ENCODE measurements at regions not wholly inside any gene's neighbourhood (a gene's known extent, or its start where the extent isn't known, plus 50 kb on each side); places are given as distances from the start of the nearest gene placed in this dataset.

DNA sequence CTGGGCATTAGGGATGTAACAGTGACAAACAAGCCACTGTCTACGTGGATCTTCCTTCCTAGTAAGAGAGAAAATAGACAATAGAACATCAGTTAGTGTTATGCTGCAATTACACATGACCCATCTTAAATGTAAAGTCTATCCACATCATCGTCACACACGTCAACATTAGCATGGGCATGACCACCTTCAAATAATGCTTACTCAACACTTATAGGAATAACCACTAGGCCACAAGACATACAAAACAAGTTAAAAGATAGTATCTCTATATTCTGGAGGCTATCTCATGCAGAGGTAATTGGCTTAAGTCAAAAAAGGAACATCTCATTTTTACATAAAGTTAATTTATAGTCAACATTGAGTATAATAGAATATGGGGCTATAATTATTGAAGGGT lies 156.5 kb downstream of the MOXD1 start:
- no peak for DNase-seq (ENCODE audit: low read depth)

DNA sequence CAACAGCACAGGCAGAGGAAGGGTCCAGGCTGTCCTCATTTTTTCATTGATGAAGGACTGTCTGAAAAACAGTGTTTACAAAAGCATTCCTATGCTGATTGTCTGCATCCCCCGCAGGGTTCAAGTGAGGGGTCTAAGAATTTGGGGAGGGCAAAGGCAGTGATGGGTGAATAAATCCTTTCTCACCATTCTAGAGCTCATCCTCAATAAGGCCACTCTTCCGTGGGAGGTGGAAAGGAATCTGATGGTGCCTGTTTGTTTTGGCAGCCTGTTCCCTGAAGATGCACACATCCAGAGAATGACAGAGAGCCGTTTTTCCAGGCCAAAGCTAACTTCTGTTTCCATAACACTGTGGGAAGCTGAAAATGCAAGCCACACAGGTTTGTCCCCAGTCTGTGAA lies 164.5 kb downstream of the MOXD1 start:
- no peak for DNase-seq (ENCODE audit: low read depth)

DNA sequence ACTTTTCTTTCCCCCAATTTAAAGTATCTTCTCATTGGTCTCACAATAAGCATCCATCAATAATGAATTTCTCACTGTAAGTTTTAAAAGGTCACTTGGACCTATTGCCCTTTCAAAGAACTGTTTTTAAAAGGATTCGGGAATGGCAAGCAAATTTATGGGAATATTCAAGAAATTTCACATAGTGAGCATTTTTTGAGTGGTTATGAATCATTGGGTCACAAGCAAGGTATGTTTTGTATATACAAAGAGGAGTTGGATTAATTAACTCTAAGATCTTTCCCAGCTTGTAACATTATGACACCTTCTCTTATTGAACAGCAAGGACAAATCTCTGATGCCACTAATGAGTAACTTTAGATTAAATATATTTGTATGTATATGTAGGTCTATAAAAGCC lies 165.0 kb downstream of the MOXD1 start:
- DNase-seq (ENCODE audit: low read depth): peak; percentile 43

DNA sequence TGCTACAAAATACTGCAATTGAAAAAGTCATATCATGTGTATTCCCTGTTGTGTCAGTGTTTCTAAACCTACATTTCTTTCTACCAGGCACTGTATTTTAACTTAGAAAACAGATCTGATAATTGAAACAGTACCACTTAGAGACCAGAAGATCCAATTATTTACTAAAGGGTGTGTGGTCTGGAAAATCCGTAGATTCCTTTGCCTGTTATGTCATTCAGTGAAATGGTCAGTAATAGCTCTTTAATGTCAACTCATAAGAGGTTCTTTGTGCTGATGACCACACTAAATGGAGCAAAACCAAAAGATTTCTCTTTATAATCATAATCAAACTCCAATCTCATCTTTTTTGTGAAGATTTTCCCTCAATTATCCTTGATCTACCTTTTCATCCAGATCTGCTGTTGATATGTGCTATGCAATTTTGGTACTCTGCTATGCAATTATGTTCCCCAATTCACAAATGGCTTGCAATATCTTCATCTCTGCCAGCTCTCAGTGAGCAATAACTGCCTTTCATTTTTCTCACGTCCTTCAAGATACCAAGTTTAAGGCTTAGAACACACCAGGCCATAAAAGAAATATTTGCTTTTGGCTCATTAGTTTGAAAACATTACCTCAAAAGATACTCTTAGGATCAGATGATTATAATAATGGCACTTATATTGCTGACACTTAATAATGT lies 165.5 kb downstream of the MOXD1 start:
- no peak for DNase-seq (ENCODE audit: low read depth)

GRCh38 chr6:132234356-132234755 lies 166.9 kb downstream of the MOXD1 start:
- DNase-seq (ENCODE audit: low read depth): no peak

- DNase-seq (ENCODE audit: low read depth): no peak
Measured at GRCh38 chr6:132231121-132231884, 170.0 kb downstream of the MOXD1 start.

- DNase-seq (ENCODE audit: low read depth): peak; percentile 49
Measured at GRCh38 chr6:132228894-132229293, 172.4 kb downstream of the MOXD1 start.

DNA sequence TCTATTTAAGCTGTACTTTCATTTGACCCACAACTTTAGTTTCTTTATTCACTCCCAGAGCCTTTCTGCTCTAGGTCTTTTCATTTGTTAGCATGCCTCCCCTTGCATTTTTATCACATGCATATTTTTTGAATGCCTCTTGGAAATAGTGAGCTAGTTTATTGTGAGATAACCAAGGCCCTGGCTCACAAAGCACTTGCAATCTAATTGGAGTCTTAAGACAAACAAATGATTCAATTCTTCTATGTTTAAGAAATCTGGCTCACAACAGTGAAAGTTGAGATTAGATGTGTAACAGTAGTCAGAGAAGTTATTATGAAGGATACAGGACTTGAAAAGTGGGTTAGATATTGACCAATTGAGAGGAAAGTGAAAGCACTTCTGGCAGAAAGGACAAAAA lies 173.4 kb downstream of the MOXD1 start:
- DNase-seq (ENCODE audit: low read depth): peak; percentile 23

DNA sequence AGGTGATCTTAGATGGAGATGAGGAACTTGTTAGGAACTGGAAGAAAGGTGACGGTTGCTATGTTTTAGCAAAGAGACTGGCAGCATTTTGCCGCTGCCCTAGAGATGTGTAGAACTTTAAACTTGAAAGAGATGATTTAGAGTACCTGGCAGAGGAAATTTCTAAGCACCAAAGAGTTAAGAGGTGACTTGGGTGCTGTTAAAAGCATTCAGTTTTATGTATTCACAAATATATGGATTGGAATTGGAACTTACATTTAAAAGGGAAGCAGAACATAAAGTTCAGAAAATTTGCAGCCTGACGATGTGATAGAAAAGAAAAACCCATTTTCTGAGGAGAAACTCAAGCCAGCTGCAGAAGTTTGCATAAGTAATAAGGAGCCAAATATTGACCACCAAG lies 176.3 kb downstream of the MOXD1 start:
- no peak for DNase-seq (ENCODE audit: low read depth)

DNA sequence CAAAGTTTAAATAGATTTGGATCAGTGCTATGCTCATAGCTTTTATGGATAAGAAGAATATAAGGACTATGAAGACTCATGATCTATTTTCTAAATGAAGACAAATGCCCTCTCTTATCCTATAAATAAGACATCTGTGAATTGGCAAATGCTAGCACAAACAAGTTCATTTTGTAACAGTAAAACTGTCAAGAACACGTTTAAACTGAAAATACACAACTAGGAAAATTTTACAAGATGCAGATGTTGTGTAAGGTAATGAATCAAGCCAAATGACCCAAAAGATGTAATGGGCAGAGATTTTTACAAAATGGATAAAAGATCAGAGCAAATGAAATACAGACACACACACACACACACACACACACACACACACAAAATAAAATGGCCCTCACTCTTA lies 180.5 kb downstream of the MOXD1 start:
- no peak for DNase-seq (ENCODE audit: low read depth)

- DNase-seq (ENCODE audit: low read depth): no peak
Measured at GRCh38 chr6:132219901-132220300, 181.4 kb downstream of the MOXD1 start.

DNA sequence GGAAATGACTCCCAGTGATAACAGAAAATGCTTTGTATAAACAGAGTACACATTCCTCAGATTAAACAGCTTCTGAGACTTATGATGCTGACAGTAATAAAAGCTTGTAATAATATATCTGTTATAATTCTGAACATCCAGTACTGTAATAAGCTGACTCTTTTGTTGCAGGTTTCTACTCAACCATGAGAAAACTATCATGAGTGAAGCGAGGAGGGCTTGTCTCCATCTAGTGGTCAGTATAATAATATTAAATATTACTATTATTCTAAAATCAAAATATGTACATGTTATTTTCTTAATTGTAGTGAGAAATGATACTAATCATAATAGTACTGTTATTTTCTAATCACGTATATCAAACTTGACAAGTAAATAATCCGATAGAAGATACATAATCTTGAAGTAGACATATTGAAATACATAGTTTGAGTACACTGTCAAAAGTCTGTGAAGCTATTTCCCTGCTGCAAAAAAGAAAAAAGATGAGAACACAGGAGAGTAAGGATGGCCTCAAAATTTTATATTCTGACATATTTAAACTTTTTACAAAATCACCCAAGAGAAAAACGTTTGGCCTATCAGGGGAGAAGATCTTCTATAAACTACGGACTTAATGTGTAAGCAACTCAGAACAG lies 183.1 kb downstream of the MOXD1 start:
- peak; percentile 65 for DNase-seq (ENCODE audit: low read depth)

GRCh38 chr6:132215805-132216204 lies 185.5 kb downstream of the MOXD1 start:
- peak; percentile 28 for DNase-seq (ENCODE audit: low read depth)

DNA sequence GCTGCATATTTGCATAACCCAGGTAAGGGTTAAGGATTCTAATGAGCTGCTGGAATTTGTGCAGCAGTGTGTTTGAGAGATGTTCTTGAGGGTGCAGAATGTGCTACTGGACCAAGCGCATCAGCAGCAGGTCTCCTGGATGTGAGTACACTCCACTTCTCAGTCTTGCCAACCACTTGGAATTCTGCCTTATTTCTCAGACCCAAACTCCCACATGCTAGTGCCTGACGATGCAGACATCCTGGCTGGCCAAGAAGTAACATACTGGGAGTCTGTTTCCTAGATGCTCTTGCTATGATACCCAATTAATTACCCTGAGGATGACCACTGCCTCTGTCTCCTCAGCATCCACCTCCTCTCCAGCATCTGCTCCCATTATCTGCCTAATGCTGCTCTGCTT lies 186.6 kb downstream of the MOXD1 start:
- DNase-seq (ENCODE audit: low read depth): no peak

- no peak for DNase-seq (ENCODE audit: low read depth)
Measured at GRCh38 chr6:132213732-132214131, 187.5 kb downstream of the MOXD1 start.

GRCh38 chr6:132213191-132213590 lies 188.1 kb downstream of the MOXD1 start:
- no peak for DNase-seq (ENCODE audit: low read depth)

DNA sequence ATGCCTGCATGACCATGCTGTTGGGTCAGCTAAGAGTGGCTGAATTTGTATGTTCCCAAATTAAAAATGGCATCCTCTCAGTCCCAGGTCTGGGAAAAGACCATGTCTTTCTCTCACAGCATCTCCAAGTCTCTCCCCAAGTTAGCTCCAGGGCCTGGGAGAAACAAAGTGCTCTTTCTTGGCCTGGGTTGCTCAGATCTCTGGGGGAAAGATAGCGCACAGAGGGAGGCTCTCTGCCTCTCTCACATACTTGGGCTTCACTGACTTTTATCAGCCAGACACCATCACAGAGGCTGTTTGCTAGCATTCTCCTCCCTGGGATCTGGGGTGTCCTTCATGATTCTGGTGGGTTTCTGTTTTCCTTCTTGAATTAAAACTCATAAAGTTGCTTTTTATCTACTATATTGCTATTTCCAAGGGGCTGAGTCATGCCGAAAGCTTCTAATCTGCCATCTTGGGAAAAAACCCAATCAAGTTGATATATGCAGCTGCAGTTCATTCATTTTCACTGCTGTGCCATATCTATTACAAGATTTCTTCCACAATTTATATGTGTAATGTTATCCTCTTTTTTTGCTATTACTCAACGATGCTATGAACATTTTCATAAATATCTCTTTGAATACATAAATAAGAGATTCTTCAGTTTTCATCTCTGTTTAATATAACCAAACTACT lies 190.2 kb downstream of the MOXD1 start:
- DNase-seq (ENCODE audit: low read depth): peak; percentile 26

GRCh38 chr6:132209351-132209750 lies 191.9 kb downstream of the MOXD1 start:
- peak; percentile 81 for DNase-seq (ENCODE audit: low read depth)

DNA sequence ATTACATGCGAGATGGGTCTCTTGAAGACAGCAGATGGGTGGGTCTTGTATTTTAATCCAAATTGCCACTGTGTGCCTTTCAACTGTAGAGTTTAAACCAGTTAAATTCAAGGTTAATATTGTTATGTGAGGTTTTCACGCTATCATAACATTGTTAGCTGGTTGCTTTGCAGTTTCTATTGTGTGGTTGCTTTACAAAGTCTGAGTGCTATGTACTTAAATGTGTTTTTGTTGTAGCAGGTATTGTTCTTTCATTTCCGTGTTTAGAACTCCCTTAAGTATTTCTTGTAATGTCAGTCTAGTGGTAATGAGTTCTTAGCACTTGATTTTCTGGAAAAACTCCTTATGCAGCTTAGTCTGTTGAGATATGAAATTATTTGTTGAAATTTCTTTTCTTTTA lies 193.3 kb downstream of the MOXD1 start:
- no peak for DNase-seq (ENCODE audit: low read depth)

DNA sequence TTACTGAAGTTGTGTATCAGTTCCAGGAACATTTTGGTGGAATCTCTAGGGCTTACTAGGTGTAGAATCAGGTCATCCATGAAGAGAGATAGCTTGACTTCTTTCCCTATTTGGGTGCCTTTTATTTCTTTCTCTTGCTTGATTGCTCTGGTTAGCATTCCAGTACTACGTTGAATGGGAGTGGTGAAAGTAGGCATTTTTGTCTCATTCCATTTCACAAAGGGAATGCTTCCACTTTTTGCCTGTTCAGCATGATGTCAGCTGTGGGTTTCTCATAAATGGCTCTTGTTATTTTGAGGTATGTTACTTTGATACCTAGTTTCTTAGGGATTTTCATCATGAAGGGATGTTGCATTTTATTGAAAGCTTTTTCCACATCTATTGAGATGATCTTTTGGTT lies 195.3 kb downstream of the MOXD1 start:
- no peak for DNase-seq (ENCODE audit: low read depth)

DNA sequence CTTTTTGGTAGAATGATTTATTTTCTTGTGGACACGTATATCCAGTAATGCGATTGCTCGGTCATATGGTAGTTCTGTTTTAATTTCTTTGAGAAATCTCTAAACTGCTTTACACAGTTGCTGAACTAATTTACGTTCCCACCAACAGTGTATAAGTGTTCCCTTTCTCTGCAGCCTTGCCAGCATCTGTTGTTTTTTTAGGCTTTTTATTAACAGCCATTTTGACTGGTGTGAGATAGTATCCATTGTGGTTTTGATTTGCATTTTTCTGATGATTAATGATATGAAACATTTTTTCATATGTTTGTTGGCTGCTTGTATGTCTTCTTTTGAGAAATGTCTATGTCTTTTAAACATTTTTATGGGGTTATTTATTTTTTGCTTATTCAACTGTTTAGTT lies 196.7 kb downstream of the MOXD1 start:
- DNase-seq (ENCODE audit: low read depth): no peak

- peak; percentile 82 for DNase-seq (ENCODE audit: low read depth)
Measured at GRCh38 chr6:132202574-132202973, 198.7 kb downstream of the MOXD1 start.

- DNase-seq (ENCODE audit: low read depth): peak; percentile 81
Measured at GRCh38 chr6:132199343-132199742, 201.9 kb downstream of the MOXD1 start.

Measured in ELR (cell line).